ENCODE measurements at regions not wholly inside any gene's neighbourhood (a gene's known extent, or its start where the extent isn't known, plus 50 kb on each side); places are given as distances from the start of the nearest gene placed in this dataset.
A peak's percentile ranks its signal among the peaks of the same experiment; 100 is the strongest.
"Not testable (repeated sequence)": the region's sequence is repeated elsewhere in the genome, so short reads cannot be mapped to it uniquely, and the experiment has no call there.

- no peak for DNase-seq
These were observed 98.7 kb downstream of the MYCN start for GRCh38 chr2:16039055-16039454.

DNA sequence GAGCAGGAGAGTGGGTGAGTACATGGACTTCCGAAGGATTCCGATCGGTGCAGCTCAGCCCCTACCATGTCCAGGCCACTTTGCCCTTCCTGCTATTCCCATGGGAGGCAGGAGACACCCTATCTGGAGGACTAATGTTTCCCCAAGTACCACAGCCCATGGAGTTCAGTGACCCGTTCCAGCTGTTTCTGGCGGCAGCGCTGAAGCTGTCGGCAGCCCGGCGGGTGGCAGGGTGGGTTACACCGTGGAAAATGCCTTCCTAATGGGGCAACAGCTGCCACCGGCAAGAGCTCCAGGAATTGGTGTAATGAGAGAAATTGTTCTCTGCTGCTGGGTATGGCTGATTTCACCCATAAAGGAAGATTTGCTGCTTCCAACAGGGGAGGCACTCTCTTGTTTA lies 98.3 kb downstream of the MYCN start:
- DNase-seq: no peak

GRCh38 chr2:16037808-16038457 lies 97.6 kb downstream of the MYCN start:
- no peak for DNase-seq

GRCh38 chr2:16036951-16037350 lies 96.6 kb downstream of the MYCN start:
- no peak for DNase-seq

GRCh38 chr2:16035747-16036745 lies 95.7 kb downstream of the MYCN start:
- DNase-seq: no peak

DNA sequence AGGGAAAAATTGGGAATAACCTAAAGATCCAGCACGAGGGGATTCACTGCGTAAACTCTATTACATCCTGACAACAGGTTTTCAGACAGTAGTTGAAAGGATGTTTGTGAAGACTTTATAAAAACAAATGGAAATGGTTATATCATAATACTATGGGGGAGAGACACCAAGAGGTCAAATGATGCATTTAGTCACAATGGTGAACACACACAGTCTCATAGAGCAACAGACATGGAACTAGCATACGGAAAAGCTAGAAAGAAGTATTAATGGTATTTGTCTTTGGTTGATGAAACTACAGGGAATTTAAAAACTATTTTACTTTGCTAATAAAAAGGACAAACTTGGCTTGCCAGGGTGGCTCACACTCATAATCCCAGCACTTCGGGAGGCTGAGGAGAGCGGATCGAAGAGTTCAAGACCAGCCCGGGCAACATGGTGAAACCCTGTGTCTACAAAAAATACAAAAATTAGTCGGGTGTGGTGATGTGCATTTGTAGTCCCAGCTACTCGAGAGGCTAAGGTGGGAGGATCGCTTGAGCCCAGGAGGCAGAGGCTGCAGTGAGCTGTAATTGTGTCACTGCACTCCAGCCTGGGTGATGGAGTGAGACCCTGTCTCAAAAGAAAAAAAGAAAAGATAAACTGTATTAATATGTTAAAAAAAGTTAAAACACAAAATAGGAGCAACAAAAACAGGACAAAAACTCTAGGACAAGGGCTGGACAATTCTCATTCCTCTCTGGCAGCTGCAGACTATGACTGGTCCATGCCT lies 94.8 kb downstream of the MYCN start:
- no peak for DNase-seq

DNA sequence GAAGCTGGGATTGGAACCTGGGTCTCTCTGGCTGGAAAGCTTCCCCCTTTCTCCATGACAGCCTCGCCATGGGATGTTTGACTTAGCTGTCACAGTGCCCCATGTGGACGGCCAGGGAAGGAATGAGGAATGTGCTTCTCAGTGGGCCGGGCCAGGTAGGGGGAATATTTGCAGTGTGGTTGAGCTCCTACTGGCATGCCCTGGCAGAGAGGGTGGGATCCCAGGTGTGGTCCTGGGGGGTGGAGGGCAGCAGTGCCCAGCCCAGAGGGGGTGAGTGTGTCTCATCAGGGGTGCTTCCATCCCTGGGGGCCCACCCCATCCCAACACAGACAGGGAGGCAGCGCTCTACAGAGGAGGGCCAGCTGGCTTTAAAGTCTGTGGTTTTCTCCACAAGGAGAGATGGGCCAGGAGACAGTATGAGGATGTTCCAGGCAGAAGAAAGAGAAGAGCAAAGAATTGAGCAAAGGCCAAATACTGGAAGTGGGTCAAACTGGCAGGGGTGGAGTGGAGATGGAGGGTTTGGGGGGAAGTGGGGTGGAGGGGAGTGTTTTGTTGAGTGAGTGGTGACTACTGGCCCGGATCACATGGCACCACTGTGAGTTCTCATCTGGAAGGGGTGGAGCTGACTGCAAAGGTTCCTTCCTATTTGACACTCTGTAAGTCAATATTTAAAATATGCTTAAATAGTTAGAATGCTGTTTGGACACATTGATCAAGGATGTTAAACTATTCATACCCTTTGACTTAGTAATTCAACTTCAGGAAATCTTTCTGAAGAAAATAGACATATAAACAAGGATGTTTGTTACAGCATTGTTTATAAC lies 94.0 kb downstream of the MYCN start:
- no peak for DNase-seq

DNA sequence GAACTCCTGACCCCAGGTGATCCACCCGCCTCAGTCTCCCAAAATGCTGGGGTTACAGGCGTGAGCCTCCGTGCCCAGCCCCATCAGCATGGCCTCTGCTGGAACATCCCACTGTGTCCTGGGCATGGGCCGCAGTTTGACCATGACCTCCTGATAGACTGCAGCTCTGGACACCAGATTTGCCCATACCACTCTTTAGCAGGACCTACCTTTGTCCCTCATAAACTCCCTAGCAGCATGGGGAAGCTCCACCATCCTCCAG lies 92.6 kb downstream of the MYCN start:
- no peak for DNase-seq

DNA sequence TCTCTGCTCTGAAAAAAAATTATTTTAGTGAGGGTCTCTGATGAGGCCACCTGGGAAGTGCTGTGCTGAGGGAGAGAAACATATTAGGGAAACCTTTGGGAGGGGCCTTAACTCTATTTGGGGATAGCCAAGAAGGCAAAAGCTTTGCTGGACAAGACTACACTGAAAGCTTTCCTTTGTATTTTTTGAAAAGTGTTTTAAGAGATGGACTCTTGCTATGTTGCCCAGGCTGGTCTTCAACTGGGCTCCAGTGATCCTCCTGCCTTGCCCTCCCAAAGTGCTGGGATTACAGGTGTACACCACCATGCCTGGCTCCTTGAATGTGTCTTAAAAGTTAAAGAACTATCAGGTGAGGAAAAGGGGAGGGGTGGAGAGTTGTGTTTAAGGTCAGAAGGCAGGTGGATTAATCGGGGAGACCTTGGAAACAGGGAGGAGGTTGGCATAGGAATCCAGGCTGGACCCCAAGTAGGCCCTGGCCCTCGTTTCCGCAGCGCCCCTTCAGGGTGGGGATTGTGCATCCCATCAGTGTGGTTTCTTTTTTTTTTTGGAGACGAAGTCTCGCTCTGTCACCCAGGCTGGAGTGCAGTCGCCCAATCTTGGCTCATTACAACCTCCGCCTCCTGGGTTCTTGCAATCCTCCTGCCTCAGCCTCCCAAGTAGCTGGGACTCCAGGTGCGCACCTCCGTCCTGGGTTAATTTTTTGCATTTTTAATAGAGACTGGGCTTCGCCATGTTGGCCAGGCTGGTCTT lies 92.1 kb downstream of the MYCN start:
- DNase-seq: no peak

GRCh38 chr2:16031848-16032159 lies 91.5 kb downstream of the MYCN start:
- peak; percentile 75 for DNase-seq

- no peak for DNase-seq
These were observed 90.9 kb downstream of the MYCN start for GRCh38 chr2:16031058-16031847.

DNA sequence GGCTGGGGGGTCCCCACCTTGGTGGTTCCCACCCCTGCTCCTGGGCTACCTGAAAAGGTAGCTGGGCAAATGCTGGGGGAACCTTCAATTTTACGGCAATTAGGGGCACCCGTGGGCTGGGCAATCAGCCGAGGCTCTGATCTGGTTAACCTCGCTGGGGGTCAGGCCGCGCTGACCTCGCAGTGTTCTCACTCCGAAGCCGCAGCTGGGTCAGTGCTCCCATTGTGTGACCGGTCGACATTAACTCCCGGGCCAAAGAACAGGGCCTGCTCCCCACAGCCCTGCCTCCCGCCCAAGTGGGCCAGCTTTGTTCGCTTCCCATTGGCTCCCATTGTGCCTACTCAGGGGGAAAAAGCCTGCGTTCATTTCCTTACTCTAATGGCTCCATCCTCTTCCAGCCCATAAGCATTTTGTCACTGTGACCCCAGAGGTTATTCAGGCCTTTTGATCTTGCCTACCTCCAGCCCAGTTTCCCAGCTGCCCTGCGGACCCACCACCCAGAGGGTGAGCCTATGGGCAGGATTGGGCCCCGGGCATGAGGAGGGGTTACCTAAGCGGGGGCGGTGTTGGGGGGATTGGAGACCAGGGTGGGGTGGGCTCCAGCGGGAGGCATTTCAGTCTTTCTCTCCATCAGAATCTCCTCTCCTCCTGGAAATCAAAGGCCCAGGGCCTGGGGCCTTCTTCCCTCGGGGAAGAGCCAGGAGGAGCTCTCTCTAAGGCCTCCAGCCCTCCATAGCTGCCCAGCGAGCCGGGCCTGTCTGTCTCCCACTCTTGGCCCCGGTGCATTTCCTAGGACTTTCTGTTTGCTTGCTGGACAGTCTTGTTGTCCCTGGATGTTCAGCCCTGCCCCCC lies 90.1 kb downstream of the MYCN start:
- DNase-seq: no peak

DNA sequence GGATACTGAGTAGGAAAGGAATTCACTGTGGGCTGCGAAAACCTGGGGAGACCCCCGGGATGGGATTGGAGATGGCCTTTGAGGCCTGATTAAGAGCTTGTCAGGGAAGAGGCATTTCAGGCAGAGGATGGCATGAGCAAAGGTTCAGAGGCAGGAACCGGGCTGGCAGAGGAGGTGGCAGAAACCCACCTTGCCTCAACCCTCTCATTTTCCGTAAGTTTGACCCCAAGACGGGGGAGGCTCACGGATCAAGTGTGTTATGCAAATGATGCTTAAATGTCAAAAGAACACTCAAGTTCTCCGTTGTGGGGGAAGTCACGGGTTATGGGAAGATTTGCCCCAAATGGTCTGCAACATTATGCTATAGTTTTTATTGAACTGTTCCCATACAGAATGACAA lies 88.3 kb downstream of the MYCN start:
- no peak for DNase-seq

GRCh38 chr2:16026816-16027501 lies 86.6 kb downstream of the MYCN start:
- DNase-seq: no peak

DNA sequence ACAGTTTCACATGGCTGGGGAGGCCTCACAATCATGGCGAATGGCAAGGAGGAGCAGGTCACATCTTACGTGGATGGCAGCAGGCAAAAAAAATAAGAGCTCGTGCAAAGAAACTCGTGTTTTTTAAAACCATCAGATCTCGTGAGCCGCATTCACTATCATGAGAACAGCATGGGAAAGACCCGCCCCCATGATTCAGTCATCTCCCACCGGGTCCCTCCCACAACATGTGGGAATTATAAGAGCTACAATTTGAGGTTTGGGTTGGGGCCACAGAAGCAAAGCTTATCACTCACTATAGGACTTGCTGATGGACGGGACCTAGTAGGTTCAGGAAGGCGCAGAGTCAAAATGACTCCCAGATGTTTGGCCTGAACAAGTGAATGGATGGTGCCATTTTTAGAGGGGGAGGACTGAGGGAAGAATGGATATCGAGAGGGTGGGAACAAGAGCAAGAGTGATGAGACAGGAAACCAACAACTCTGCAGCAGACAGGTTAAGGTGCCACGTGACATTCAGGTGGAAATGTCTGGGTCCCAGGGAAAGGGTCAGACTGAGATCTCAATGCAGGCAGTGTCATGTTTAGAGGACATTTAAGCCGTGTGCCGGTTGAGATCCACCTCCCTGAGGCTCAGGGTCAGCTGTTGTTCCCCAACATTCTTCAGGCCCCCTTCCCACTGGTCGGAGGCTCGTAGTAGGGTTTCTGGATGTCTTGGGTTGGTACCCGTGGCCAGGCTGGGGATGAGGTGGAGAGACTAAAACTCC lies 85.7 kb downstream of the MYCN start:
- no peak for DNase-seq

GRCh38 chr2:16025211-16025875 lies 85.0 kb downstream of the MYCN start:
- no peak for DNase-seq

DNA sequence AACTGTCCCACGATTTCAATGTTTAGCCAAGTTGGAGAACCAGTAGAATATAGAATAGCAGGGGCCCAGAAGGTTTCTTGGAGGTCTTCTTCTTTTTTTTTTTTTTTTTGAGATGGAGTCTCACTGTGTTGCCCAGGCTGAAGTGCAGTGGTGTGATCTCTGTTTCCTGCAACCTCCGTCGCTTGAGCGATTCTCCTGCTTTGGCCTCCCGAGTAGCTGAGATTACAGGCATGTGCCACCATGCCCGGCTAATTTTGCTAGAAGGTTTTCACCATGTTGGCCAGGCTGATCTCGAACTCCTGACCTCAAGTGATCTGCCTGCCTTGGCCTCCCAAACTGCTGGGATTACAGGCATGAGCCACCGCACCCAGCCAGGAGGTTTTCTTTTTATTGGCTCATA lies 84.3 kb downstream of the MYCN start:
- not testable (repeated sequence) for DNase-seq

Measured in NCI-H1105 (cell line).